Erythroblast (primary cell): ENCODE measurements at regions not wholly inside any gene's neighbourhood (a gene's known extent, or its start where the extent isn't known, plus 50 kb on each side); places are given as distances from the start of the nearest gene placed in this dataset.

Experiments
- GATA1 ChIP-seq: IDR thresholded peaks from 2 replicates; pipeline ENCODE4 v1.6.1; 2011; ENCODE audit warnings: low read depth, mild to moderate bottlenecking, control low read depth, low read length, moderate library complexity
- POLR2A ChIP-seq: IDR thresholded peaks from 2 replicates; pipeline ENCODE4 v1.6.1; 2011; ENCODE audit warnings: mild to moderate bottlenecking, low read length

- no peak for TF ChIP-seq POLR2A
- no peak for TF ChIP-seq GATA1
Measured at GRCh38 chr20:60718743-60719480, 533.1 kb upstream of the CDH4 start.
